GM18517 (cell line): ENCODE measurements at regions not wholly inside any gene's neighbourhood (a gene's known extent, or its start where the extent isn't known, plus 50 kb on each side); places are given as distances from the start of the nearest gene placed in this dataset.

Experiments used
- ATAC-seq: cut with Tn5 transposase; IDR thresholded peaks from one replicate; pipeline ENCODE4 v1.9.1; 2021; ENCODE audit warnings: mild to moderate bottlenecking, moderate library complexity; ENCODE audit not compliant: unreplicated experiment

- no peak for ATAC-seq
Measured at GRCh38 chr18:60662491-60662890, 289.9 kb upstream of the MC4R start.

DNA sequence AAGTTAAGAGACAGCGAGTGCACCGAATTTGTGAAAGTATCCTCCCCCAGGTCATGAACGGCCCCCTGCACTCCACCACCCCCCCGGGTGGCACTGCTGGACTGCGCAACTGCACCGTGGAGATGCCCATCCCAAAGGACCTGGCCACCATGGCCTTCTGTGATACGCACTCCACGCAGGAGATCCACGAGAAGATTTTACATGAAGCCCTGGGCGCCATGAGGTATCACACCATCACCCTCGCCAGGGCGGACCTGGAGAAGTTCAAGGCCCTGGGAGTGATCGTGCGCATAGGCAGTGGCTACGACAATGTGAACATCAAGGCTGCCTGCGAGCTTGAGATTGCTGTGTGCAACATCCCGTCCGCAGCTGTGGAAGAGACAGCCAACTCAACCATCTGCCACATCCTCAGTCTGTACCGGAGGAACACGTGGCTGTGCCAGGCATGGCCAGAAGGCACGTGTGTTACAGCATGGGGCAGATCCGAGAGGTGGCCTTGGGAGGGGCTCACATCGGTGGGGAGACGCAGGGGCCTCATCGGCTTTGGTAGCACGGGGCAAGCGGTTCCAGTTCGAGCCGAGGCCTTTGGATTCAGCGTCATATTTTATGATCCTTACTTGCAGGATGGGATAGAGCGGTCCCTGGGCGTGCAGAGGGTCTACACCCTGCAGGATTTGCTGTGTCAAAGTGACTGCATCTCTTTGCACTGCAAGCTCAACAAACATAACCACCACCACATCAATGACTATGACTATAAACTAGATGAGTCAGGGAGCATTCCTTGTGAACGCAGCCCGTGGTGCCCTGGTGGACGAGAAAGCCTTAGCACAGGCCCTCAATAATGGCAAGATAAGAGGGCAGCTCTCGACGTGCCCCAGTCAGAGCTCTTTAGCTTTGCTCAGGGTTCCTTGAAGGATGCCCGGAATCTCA, 290.8 kb upstream of the MC4R start:
- no peak for ATAC-seq

GRCh38 chr18:60664736-60665135, 292.2 kb upstream of the MC4R start:
- ATAC-seq: peak; percentile 64

DNA sequence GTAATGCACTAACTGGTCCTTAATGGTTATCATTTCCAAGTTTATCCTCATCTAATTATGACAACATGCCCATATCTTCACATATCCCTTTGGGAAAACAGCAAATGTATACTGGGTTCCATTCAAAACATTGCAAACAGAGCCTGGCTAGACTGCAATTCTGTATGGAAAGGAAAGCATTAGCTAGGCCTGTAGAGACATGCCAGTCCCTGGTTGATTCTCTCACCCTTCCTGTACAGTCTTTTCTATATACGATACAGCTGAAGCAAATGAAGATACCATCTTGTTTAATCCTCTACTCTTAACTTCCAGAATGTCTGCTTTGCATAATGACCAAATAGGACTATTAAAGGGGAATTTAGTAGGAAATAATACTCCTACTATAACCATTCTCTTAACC, 294.4 kb upstream of the MC4R start:
- no peak for ATAC-seq

- no peak for ATAC-seq
Measured at GRCh38 chr18:60668583-60668982, 296.0 kb upstream of the MC4R start.

GRCh38 chr18:60669938-60670337, 297.4 kb upstream of the MC4R start:
- no peak for ATAC-seq

- ATAC-seq: no peak
Measured at GRCh38 chr18:60671021-60671420, 298.4 kb upstream of the MC4R start.

- no peak for ATAC-seq
Measured at GRCh38 chr18:60675126-60675525, 302.6 kb upstream of the MC4R start.

DNA sequence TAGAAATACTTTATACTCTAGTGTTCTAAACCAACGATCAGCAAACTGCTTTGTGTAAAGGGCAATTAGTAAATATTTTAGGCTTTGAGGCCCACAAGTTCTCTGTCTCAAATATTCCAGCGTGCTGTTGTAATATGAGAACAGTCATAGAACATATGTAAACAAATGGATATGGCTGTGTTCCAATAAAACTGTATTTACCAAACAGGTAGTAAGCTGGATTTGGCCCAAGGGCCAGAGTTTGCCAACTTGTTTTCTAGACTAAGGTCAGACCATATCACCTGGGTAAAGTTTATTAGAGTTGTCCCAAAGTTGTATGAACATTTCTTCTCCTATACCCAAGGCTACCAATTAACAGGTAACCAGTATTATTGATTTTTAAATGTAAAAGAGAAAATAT, 303.2 kb upstream of the MC4R start:
- ATAC-seq: no peak

DNA sequence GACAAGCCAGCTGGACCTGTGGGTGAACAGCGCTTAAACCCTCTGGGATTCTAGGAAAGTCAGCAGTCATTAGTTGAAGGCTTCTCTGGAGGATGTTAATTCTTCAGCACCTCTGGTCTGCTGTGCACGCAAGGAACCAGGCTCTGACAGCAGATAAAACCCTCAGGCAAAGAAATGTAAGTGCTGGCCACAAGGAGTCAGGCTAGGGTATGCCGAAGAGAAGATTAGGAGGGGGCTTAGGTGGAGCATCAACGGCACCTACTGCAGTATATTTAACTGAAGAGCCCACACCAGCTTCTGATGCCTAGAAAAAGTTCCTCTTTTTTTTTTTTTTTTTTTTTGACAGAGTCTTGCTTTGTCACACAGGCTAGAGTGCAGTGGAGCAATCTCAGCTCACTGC, 304.2 kb upstream of the MC4R start:
- ATAC-seq: no peak

DNA sequence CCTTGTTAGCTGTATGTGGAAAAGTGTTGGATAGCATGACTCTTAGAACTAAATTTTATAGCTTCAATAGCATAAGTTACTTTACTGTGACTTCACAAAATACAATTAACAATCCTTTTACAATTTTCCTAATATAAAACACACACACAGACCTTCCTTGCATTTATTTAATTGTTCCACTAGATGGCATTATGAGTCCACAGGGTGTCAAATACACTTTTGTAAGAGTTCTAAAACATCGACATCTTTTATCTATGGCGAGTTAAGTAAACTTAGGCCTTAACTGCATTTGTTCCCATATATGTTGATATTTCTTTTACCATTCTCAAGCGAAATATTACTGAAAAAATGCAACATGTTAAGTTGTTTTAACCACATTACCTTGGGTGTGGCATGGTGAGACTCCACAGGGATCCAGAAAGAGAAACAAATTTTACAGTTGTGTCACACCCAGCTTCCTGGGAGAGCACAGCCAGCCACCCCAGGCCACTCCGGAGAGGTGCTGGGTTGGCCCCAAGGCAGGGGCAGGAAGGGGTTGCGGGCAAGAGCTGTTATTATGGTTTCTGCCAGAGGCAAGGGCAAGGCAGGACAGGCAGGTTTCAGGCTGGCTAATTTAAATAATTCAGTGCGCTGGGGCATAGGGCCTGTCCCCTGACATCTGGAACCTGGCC, 312.4 kb upstream of the MC4R start:
- ATAC-seq: no peak

DNA sequence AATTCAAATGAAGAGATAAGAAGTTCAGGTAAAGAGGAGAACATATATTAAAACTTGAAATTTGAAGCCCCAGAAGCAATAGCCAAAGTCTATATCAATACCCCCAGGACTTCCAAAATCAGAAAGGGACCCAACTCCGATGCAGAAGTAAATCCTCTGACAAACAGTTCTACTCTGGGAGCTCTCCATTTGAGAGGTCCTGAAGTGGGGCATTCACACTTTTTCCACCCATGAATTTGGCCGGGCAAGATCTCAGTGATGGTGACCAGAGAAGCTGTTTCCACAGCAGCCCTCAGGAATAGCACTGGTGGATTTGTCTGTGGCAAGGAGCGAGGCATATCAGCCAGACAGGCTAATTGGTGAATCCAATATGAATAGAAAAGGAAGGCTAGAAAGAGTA, 313.6 kb upstream of the MC4R start:
- no peak for ATAC-seq

DNA sequence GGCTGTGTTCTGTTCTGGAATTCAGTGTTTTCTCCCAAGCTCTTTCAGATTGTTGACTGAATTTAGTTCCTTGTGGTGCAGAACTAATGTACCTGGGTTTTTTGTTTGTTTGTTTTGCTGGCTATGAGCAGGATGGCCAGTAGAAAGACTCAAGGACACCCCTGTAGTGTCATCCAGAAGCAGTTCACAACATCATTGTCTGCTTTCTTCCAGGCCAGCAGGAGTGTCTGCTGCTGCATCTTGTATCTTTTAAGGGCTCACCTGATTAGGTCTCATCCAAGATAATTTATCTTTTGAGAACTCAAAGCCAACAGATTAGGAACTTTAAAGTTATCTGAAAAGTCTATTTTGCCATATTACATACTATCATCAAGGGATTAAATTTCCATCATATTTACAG, 318.5 kb upstream of the MC4R start:
- ATAC-seq: no peak

GRCh38 chr18:60693426-60693825, 320.9 kb upstream of the MC4R start:
- ATAC-seq: no peak

DNA sequence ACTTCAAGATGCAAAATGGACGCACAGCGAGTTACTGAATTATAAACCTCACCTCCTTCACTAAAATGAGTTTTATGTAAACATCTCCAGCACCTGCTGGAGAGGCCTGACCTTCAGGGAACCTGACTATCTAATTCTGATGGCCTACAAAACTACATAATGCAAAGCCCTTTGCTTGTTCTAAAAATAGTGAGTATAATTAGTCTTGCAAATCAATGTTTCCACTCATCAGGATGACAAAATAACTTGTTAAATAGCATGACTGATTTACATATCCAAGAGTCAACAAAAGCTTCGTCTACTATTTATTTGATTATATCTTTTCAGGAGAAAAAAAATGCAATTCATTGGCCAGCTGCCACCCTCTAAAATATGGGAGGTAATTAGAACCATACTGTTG, 326.3 kb upstream of the MC4R start:
- ATAC-seq: no peak

DNA sequence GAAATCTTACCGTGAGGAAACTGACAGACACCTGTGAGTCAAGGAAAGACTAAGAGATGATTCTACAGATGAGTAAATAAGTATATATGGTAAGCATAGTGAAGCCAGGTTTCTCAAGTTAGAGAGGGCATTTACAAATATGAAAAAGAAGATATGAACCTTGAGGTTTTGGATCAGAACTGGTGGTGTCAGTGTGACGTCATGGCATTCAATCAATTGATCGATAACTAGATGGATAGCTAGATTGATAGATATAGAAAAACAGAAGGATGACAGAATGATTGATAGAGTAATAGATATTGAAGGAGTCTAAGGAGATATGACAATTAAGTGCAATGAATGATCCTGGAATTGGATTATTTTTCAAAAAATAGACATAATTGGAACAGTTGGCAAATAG, 350.2 kb upstream of the MC4R start:
- ATAC-seq: no peak

DNA sequence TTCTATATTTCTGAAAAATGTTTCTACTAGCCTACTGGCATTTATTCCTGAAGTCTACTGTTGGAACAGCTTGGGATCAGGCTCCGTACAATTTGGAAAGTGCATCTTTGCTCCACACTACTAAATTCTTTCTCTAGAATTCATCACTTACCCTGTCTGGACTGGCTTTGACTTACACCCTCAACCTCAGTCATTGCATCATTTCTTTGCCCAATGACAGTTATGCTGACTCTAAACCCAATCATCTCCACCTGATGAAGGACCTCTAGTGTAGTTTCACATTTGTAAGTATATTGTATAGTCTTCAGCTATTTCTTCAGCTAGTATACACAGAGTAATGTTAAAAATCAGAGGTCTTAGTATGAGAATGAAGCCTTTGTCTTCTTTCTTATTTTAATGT, 359.6 kb upstream of the MC4R start:
- no peak for ATAC-seq

GRCh38 chr18:60739212-60739611, 366.6 kb upstream of the MC4R start:
- ATAC-seq: no peak

DNA sequence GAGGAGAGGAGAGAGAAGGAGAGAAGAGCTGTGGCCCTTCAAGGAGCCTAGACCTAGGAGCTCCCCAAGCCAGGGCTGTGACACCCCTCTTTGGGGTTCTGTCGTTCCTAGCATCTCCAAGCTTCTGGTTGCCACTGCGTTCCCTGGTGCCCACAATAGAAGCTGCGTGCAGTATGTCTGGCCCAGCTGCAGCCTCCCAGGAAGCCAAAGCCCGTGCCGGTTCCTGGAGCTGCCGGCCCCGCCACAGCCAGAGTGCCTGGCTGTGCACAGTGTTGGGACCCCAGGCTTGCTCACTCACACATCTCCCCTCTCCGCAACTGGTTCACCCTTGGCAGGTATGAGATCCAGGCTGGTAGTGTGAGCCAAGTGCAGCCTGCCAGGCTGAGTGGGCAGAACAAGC, 367.7 kb upstream of the MC4R start:
- no peak for ATAC-seq

DNA sequence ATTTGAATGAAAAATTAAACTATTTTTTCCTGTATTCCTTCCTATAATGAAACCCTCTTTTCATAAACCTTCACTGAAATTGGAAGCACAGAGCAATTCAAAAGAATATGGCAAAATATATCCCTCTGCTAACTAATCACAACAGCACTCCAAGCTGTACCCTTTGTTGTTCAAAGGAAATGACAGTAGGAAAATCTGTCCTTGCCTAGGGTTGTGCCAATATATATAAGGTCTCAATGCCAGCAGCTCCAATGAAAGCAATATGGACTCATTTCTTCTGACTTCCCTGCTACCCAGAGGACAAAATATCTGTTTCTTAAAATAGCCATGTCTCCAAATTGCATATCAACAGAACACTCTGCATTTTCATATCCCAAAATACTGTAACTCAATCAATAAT, 373.9 kb upstream of the MC4R start:
- no peak for ATAC-seq

DNA sequence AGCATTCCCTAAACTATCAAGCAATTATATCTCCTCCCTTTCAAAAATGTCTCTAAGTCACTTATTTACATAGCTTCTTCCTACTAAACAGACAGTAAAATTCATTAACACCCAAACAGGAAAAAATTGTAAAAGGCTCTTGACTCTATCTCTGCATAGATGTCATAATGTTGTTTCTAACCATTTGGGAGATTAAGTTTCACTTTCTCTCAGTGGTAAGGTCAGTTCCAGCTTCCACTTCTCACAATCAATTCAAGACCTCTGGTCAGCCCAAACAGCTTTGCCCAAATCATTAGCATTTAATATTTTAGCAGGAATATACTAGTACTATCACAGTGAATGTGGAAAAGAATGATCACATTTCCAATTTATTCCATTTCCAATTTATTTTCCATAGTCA, 374.3 kb upstream of the MC4R start:
- no peak for ATAC-seq

GRCh38 chr18:60753753-60754152, 381.2 kb upstream of the MC4R start:
- no peak for ATAC-seq
